WERI-Rb-1 (cell line): ENCODE measurements at regions not wholly inside any gene's neighbourhood (a gene's known extent, or its start where the extent isn't known, plus 50 kb on each side); places are given as distances from the start of the nearest gene placed in this dataset.

Experiments used
- DNase-seq: peaks from one replicate; pipeline ENCODE4 v3.0.0-alpha.2; 2020
- H3K27ac ChIP-seq: fragments of 250-450 bp; sonication (Bioruptor Pico); 2 replicates; pipeline ENCODE4 v1.5.1; 2020; ENCODE audit warnings: mild to moderate bottlenecking, moderate library complexity
- H3K27me3 ChIP-seq: fragments of 250-450 bp; sonication (Bioruptor Pico); 2 replicates; pipeline ENCODE4 v1.5.1; 2021; ENCODE audit warnings: mild to moderate bottlenecking, low read depth, moderate library complexity; ENCODE audit not compliant: insufficient read depth, severe bottlenecking
- H3K36me3 ChIP-seq: fragments of 250-450 bp; sonication (Bioruptor Pico); 2 replicates; pipeline ENCODE4 v1.5.1; 2020; ENCODE audit warnings: mild to moderate bottlenecking, moderate library complexity
- H3K4me3 ChIP-seq: 2 replicates; pipeline ENCODE4 v1.5.1; 2011; ENCODE audit warnings: low read depth, mild to moderate bottlenecking, control low read depth, low read length
- H3K9me3 ChIP-seq: fragments of 250-450 bp; sonication (Bioruptor Pico); 2 replicates; pipeline ENCODE4 v1.5.1; 2021; ENCODE audit warnings: mild to moderate bottlenecking, moderate library complexity; ENCODE audit not compliant: severe bottlenecking
- CTCF ChIP-seq: IDR thresholded peaks from 2 replicates; pipeline ENCODE4 v1.5.1; 2011; ENCODE audit warnings: low read depth, mild to moderate bottlenecking, control low read depth, inconsistent platforms, low read length

DNA sequence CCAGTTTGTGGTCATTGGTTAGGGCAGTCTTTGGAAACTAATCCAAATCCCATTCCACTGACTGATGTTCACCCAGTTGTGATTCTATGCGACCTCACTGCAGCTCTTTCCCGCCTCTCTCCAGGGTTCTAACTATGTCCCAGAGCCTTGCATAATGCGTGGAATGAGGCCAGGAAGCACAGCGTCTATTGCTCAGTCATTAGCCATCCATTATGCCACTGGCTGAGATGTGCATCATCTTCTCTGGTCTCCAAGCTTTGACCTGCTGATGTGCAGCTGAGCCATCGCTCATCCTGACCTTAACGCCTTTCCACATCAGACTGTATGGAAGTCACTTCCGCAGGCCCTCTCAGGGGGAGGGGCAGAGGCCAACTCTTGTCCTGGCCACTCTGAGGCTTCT lies 115.4 kb upstream of the VRK1 start:
- no peaks in the 10 kb centered on the region for H3K9me3 ChIP-seq
- no peak for DNase-seq
- no peaks in the 10 kb centered on the region for H3K27me3 ChIP-seq
- no peak for TF ChIP-seq CTCF
- no peak overlapping the region for H3K27ac ChIP-seq
- no peaks in the 10 kb centered on the region for H3K36me3 ChIP-seq
- H3K4me3 ChIP-seq: no peak overlapping the region

DNA sequence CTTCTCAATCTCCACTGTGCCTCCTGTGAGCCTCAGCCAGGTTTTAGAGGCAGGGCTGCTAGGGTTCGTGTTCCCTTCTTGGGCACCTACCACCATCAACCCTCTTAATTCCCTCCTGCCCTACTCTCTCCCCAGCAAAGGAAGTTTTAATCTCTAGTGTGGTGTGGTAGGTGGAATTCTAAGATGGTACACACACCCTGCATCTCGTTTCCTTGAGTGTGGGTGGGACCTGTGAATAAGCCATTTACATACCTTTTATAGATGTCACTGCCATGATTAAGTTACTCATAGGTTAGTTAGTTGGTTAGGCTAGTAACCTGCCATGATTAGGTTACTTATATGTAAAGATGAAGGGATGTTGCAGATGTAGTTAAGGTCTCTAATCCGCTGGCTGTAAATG lies 114.8 kb upstream of the VRK1 start:
- H3K27me3 ChIP-seq: no peaks in the 10 kb centered on the region
- no peak for DNase-seq
- H3K4me3 ChIP-seq: no peak overlapping the region
- H3K36me3 ChIP-seq: no peaks in the 10 kb centered on the region
- no peak overlapping the region for H3K27ac ChIP-seq
- no peaks in the 10 kb centered on the region for H3K9me3 ChIP-seq
- TF ChIP-seq CTCF: no peak

DNA sequence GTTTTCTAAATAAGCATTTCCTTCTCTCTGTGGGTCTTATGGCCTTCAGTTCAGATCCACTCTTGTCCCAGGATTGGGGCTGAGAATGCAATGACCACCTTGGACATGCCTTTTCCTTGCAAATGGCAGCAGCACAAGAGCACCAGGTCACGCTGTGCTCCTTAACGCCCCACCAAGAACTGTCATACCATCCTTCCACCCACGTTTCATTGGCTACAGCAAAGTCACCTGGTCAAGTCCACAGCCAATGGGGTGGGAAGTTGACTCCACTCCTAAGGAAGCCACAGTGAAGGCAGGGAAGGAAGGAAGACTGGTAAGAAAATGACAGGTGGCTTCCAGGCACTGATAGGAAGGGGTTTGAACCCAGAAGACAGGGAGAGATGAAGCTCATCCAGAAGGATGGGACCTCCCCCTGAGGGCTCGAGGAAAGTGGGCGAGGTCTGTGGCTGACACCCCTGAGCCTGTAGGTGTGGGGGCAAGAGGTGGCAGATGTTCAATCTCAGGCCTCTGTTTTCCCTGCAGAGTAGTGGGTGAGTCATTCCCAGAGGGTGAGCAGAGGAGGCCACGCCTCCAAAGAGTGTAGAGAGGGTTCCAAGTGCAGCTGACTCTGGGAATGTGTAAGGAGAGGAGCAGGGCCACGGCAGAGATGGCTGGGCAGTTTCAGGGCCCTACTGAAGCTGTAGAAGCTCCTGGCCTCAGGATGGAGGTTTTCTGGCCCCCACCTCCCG lies 113.5 kb upstream of the VRK1 start:
- no peak for TF ChIP-seq CTCF
- Histone ChIP-seq H3K4me3 (no peak overlapping the region), H3K36me3 (no peaks in the 10 kb centered on the region), H3K27ac (no peak overlapping the region), H3K27me3 (no peaks in the 10 kb centered on the region), H3K9me3 (no peaks in the 10 kb centered on the region)
- no peak for DNase-seq

DNA sequence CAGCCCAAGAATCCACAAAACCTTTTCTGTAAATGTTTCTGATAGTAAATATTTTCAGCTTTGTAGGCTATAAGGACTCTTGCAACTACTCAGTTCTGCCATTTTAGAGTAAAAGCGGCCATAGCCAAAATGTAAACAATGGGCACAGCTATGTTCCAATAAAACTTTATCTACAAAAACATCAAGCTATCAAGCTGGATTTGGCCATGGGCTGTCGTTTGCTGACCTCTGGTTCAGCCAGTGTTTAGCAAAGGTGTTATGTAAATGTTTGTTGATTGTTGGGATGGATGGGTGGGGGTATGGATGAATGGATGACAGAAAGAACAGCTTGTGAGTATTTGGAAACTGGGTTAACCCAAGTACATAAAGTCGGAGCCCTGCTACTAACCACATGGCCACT lies 111.1 kb upstream of the VRK1 start:
- no peak for TF ChIP-seq CTCF
- H3K36me3 ChIP-seq: no peaks in the 10 kb centered on the region
- no peak overlapping the region for H3K27ac ChIP-seq
- no peaks in the 10 kb centered on the region for H3K9me3 ChIP-seq
- no peaks in the 10 kb centered on the region for H3K27me3 ChIP-seq
- DNase-seq: no peak
- no peak overlapping the region for H3K4me3 ChIP-seq

DNA sequence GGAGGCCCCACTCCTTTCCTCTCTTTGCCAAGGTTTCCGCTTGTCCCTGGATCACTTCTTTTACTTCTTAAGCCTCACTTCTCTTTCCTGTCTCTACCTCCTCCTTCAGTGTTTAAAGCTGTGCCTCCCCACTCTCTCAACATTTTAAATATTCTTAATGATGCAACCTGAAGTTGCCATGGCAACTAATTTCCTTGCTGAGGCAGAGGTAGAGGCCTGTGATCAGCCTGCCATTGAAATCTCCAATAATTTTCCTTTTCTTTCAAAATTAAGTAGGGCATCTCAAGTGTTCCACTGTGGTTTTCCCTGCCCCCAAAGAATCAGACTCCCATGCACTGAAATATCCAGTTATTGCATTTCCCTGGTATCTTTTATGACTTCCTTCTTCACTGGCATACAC lies 108.6 kb upstream of the VRK1 start:
- H3K27me3 ChIP-seq: no peaks in the 10 kb centered on the region
- H3K27ac ChIP-seq: no peak overlapping the region
- H3K4me3 ChIP-seq: no peak overlapping the region
- TF ChIP-seq CTCF: no peak
- H3K9me3 ChIP-seq: no peaks in the 10 kb centered on the region
- no peaks in the 10 kb centered on the region for H3K36me3 ChIP-seq
- DNase-seq: no peak
